ENCODE measurements at regions not wholly inside any gene's neighbourhood (a gene's known extent, or its start where the extent isn't known, plus 50 kb on each side); places are given as distances from the start of the nearest gene placed in this dataset.

- no peak for DNase-seq (ENCODE audit: low spot score)
Observed at GRCh38 chr2:128717758-128718710, 399.4 kb upstream of the HS6ST1 start.

GRCh38 chr2:128720080-128721022 is 401.7 kb upstream of the HS6ST1 start:
- peak; percentile 5 for DNase-seq (ENCODE audit: low spot score)

DNA sequence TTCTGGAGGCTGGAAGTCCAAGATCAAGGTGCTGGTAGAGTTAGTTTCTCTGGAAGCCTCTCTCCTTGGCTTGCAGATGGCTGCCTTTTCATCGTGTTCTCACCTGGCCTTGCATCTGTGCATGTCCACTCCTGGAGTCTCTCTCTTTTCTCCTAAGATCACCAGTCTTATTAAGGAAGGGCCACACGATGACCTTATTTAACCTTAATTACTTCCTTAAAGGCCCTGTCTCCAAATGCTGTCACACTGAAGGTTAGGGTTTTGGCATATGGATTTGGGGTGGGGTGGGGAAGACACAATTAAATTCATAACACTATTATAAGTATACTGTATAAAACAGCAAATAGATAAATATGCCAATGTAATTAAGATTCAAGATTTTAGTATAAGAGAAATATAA is 402.4 kb upstream of the HS6ST1 start:
- no peak for DNase-seq (ENCODE audit: low spot score)

- no peak for DNase-seq (ENCODE audit: low spot score)
Observed at GRCh38 chr2:128722489-128722888, 403.8 kb upstream of the HS6ST1 start.

DNA sequence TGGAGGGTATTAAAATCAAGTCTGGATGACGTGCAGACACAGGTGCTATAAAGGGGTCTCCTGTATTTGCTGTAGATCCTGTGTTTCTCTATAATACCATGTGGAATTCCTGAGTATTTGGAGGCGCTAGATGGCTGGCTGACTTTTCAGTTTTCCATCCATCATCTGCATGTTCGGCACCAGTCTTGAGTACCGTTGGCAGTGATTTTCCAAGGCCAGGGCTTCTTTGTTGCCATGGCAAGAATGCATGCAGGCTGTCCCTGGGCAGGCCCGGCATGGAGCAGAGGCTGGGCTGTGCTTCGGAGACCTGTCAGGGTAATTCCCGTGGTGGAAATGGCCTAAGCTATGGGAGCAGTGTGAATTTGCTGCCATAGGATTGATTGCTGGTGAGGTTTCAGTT is 405.9 kb upstream of the HS6ST1 start:
- no peak for DNase-seq (ENCODE audit: low spot score)

GRCh38 chr2:128724972-128725371 is 406.3 kb upstream of the HS6ST1 start:
- DNase-seq (ENCODE audit: low spot score): no peak

DNA sequence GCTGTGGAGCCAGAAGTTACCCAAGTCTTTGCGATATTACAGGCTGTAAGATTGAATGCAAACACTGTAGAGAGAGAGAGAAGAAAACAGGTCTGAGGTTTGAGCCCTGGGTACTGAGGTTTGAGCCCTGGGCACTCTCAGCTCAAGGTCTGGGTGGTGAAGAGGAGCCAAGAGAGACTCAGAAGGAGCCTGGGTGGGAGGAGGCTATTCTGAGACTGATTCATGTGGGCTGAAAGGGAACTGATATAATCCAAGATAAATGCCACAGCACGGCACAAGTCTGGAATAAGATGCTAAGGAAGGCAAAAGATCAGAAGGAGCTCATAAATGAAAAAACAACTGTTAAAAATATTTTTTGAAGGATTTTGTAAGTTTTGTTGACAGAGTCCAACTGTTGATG is 407.6 kb upstream of the HS6ST1 start:
- no peak for DNase-seq (ENCODE audit: low spot score)

- no peak for DNase-seq (ENCODE audit: low spot score)
Observed at GRCh38 chr2:128726911-128727310, 408.2 kb upstream of the HS6ST1 start.

- DNase-seq (ENCODE audit: low spot score): no peak
Observed at GRCh38 chr2:128727404-128727803, 408.7 kb upstream of the HS6ST1 start.

GRCh38 chr2:128727914-128728313 is 409.2 kb upstream of the HS6ST1 start:
- no peak for DNase-seq (ENCODE audit: low spot score)

DNA sequence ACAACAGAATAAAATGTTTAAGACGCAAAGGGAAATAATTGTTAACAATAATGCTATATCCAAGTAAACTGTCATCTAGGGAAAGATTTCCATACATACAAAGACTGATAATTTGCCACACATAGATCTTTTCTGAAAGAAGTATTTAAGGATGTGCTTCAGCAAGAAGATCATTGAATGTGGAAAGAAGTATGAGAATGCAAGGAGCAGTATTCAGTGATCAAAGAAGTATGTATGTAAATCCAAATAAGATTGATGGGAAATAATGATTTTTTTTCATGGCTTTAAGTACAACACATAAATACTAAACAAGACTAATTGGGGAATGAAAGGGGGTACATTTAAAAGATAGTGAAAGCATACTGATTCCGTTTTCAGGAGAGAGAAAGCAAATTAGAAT is 410.4 kb upstream of the HS6ST1 start:
- DNase-seq (ENCODE audit: low spot score): no peak

GRCh38 chr2:128731994-128732650 is 413.5 kb upstream of the HS6ST1 start:
- DNase-seq (ENCODE audit: low spot score): no peak

- DNase-seq (ENCODE audit: low spot score): no peak
Observed at GRCh38 chr2:128732976-128733431, 414.3 kb upstream of the HS6ST1 start.

- no peak for DNase-seq (ENCODE audit: low spot score)
Observed at GRCh38 chr2:128733450-128733849, 414.8 kb upstream of the HS6ST1 start.

GRCh38 chr2:128734521-128735295 is 416.0 kb upstream of the HS6ST1 start:
- no peak for DNase-seq (ENCODE audit: low spot score)

GRCh38 chr2:128735296-128735960 is 416.8 kb upstream of the HS6ST1 start:
- no peak for DNase-seq (ENCODE audit: low spot score)

DNA sequence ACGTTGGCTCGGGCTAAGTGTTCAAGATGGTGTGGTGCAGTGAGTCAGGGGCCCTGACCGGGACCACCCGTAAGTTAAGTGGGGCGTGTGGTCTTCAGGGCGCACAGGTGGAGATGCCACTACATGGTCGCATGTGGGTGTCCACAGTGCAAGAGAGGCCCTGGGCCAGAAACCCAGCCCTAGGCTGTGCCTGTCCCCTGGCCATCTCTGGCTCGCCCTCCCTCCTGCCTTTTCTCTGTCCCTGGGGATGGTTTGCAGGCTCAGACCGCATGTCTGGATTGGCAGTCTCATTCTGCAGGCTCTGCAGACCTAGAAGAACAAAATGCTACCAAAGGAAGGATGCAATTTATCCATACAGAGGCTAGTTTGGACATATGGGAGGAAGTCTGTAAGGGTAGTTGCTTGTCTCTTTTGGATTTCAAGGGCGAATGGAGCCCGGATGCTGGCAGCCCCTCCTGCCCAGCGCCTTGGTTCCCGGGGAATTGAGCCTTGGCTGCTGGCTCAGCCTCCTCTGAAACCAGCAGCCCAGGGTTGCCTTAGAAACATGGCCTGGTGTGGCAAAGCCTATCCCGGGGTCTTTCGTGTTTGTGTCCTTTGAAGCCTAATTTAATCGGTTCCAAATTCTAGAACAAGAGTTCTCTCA is 417.5 kb upstream of the HS6ST1 start:
- no peak for DNase-seq (ENCODE audit: low spot score)

DNA sequence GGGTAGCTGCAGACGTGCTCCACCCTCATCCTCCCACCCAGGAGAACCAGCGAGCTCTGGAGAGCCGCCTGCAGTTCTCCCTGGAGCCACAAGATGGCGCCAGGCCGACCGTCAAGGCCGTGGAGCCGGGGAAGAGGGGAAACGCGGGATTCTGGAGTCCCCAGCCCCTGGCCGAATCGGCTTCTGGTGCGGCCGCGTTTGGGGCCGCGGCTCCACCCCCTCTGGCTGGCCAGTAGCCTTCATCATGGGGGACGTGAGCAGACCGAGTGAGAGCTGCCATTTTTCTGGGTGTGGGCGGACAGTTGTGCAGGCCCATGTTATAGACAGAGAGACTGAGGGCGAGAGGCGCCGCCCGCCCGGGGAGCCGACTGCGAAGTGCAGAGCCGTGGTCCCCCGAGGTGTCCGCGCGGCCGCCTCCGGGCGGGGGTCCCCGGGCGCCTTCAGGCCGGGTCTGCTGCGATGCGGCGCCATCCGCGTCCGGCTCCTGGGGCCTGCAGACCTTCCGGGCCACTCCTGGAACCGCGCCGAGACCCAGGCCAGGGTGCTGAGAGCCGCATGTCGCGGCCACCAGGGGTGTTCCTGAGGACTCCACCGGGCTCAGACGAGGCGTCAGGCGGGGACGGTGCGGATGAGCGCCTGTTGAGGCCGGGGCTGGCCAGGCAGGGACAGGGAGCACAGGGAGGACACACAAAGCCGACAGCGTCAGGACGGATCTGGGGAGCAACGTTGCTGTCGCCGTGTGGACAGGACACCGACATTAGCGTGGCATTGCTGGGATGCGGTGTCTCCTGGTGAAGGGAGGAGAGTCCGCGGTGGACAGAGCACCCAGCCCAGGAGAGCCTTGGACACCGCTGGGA is 418.2 kb upstream of the HS6ST1 start:
- peak; percentile 54 for DNase-seq (ENCODE audit: low spot score)

DNA sequence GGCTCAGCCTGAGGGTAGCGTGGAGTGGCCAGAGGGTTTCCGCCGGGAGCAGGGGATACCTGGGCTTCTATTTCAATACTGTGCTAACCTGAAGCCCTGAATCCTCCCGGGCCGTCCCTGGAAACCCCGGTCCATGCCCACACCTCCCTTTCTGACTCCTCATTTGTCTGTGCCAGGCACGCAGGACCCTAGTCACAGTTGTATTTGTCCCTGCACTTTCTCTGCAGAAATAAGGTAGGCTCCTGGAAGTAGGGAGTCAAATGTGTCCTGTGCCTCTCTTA is 418.8 kb upstream of the HS6ST1 start:
- DNase-seq (ENCODE audit: low spot score): no peak
